ENCODE measurements at regions not wholly inside any gene's neighbourhood (a gene's known extent, or its start where the extent isn't known, plus 50 kb on each side); places are given as distances from the start of the nearest gene placed in this dataset.

DNA sequence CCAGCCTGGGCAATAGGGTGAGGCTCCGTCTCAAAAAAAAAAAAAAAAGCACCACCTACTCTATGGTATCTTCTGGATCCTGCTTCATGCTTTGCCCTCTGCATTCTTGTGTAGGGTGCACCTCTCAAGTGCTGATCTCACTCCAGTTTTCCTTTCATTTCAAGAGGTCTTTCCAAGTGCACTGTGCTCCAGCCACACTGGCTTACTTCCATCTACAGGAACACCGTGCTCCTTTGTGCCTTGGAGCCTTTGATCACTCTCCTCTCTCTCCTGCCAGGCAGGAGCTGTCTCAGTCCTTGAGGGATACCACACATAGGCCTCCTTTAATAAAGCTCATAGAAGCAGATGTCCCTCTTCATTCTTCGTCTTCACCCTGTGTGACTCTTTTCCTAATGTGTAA, 55.4 kb upstream of the GREM2 start:
- DNase-seq: no peak

DNA sequence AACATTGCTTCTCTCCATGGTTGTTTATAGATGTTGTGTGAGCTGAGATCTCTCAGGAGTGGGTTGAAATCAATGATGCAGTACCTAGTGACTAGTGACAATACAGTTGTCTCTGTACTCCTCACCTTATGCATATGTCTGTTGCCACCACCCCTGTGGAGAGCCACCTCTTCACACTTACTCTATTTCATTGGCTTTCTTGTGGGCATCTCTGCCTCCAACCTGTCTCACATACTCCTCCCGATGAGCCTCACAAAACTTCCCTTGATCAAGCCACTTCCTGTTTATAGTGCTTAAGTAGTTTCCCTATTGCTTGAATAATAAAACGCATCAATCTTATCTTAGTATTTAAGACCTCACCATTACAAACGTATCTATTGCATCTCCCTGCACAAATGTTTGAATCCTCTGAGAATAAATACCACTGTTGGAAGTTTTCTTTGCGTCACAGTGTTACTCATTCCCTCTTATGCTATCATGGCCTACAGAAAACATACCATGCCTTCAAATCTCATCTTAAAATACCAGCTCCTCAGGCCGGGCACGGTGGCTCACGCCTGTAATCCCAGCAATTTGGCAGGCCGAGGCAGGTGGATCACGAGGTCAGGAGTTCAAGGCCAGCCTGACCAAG, 54.7 kb upstream of the GREM2 start:
- DNase-seq: no peak

DNA sequence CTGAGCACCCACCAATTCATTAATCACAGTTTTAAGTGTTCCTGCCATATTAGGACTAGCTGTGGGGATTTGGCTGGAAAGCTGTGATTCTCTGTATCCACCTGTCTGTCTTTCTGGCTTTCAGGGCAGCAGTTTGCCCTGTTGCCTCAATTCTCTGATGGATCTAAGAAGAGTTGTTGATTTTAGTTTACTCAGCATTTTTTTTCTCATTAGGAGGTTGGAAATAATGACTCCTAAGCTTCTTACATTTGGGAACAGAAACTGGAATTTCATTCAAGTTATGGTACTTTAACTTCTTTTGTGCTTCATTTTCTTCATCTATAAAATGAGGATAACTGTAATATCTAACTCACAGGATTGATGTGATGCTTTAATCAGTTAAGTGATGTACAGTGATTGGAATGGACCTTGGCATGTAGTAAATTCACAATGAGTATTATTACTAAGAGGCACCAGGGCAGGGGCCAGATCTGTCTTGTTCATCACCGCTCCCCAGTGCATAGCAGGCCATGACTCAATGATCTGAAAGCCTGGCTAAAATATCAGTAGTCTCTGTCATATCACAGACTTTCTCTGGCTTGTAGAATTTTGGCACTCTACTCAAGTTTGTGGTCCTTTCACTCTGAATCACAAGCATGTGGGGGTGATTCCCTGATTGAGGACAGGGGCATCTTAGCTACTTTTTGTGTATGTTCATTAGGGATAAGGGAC, 51.4 kb upstream of the GREM2 start:
- no peak for DNase-seq
